GM12892 (cell line): ENCODE measurements at regions not wholly inside any gene's neighbourhood (a gene's known extent, or its start where the extent isn't known, plus 50 kb on each side); places are given as distances from the start of the nearest gene placed in this dataset.

Experiments
- POLR2A ChIP-seq: IDR thresholded peaks from 2 replicates; pipeline ENCODE4 v1.6.1; 2011; ENCODE audit warnings: low read depth, low read length, control low read depth
- POLR2AphosphoS5 ChIP-seq: IDR thresholded peaks from 2 replicates; pipeline ENCODE4 v1.6.1; 2011; ENCODE audit warnings: low read depth, low read length, control low read depth
- TAF1 ChIP-seq: IDR thresholded peaks from 2 replicates; pipeline ENCODE4 v1.6.1; 2011; ENCODE audit warnings: low read depth, mild to moderate bottlenecking, control low read depth, low read length, borderline replicate concordance

DNA sequence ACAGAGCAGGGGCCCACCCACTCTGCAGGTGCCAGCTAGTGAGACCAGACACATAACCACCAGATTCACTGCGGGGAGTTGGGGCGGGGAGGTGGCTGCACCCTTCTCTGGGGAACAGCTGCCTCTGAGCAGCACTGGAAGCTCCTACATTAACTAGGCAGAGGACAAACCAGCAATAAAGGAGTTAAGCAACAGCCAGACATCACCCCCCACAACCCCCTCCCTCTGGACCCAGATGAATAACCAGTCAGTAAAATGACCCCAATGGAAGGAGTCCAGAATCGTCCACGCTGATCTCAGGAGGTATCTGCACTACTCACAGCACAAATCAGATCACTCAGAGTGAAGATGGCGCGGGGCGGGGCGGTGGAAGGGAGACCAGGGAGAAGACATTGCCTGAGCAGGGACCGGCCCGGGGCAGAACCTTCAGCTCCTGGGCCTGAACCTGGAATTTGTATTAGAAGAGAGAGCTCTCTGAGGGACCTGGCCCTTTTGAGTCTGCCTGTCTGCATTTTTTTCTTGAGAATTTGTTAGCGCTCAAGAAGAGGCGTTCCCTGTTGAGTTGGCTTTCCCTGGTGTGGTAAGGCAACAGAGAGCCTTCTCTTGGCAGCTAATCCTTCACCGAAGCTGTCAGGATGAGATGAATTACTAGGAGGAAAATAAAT is 125.5 kb upstream of the NCAM1 start:
- TF ChIP-seq POLR2A (no peak), POLR2AphosphoS5 (no peak), TAF1 (no peak)
